Mesenchymal stem cell (in vitro differentiated cells and primary cell): ENCODE measurements at regions not wholly inside any gene's neighbourhood (a gene's known extent, or its start where the extent isn't known, plus 50 kb on each side); places are given as distances from the start of the nearest gene placed in this dataset.

Experiments
- DNase-seq: peaks from one replicate; pipeline ENCODE4 v3.0.0-alpha.2; 2013
- H2AFZ ChIP-seq: one replicate; pipeline ENCODE4 v1.6.1; 2013; ENCODE audit warnings: low read depth, mild to moderate bottlenecking, control low read depth, inconsistent platforms, low read length, moderate library complexity
- H2AK5ac ChIP-seq: 2 replicates; pipeline ENCODE4 v1.6.1; 2013; ENCODE audit warnings: low read length, moderate library complexity, mild to moderate bottlenecking, inconsistent platforms; ENCODE audit not compliant: severe bottlenecking
- H2BK120ac ChIP-seq: one replicate; pipeline ENCODE4 v1.6.1; 2013; ENCODE audit warnings: low read depth, mild to moderate bottlenecking, inconsistent platforms, low read length, moderate library complexity
- H2BK12ac ChIP-seq, 2 experiments: one replicate each; pipeline ENCODE4 v1.6.1; 2013; ENCODE audit warnings: inconsistent platforms in 2 of 2, low read length in 2 of 2, mild to moderate bottlenecking in 2 of 2, moderate library complexity in 2 of 2, control low read depth in 1 of 2
- H2BK15ac ChIP-seq: one replicate; pipeline ENCODE4 v1.6.1; 2013; ENCODE audit warnings: mild to moderate bottlenecking, low read depth, inconsistent platforms; ENCODE audit not compliant: poor library complexity, severe bottlenecking
- H2BK5ac ChIP-seq: 2 replicates; pipeline ENCODE4 v1.6.1; 2013; ENCODE audit warnings: low read depth, mild to moderate bottlenecking, low read length, control low read depth, inconsistent platforms; ENCODE audit not compliant: poor library complexity, severe bottlenecking
- H3K14ac ChIP-seq, 2 experiments: one replicate each; pipeline ENCODE4 v1.6.1; 2013; ENCODE audit warnings: inconsistent platforms in 2 of 2, low read length in 2 of 2, control low read depth in 1 of 2, mild to moderate bottlenecking in 1 of 2, moderate library complexity in 1 of 2
- H3K18ac ChIP-seq, 2 experiments: one replicate each; pipeline ENCODE4 v1.6.1; 2013; ENCODE audit warnings: inconsistent platforms in 2 of 2, low read length in 2 of 2, control low read depth in 1 of 2, low read depth in 1 of 2, mild to moderate bottlenecking in 1 of 2
- H3K23ac ChIP-seq, 2 experiments: one replicate each; pipeline ENCODE4 v1.6.1; 2013; ENCODE audit warnings: inconsistent platforms in 2 of 2, low read length in 2 of 2, mild to moderate bottlenecking in 2 of 2, moderate library complexity in 2 of 2, control low read depth in 1 of 2
- H3K27ac ChIP-seq: 2 replicates; pipeline ENCODE4 v1.5.1; 2013; ENCODE audit warnings: mild to moderate bottlenecking, moderate library complexity, low read length, control low read depth, inconsistent platforms; ENCODE audit not compliant: poor library complexity, severe bottlenecking
- H3K27me3 ChIP-seq, 2 experiments: 2 replicates each; pipeline versions ENCODE4 v1.6.1 to v1.7.0; 2013; ENCODE audit warnings: low read length in 2 of 2, mild to moderate bottlenecking in 2 of 2, moderate library complexity in 2 of 2, control low read depth in 1 of 2, inconsistent platforms in 1 of 2; ENCODE audit not compliant: control insufficient read depth in 1 of 2, insufficient read depth in 1 of 2
- H3K36me3 ChIP-seq, 2 experiments: 2 replicates each; pipeline versions ENCODE4 v1.6.1 to v1.7.0; 2013; ENCODE audit warnings: low read length in 2 of 2, control low read depth in 1 of 2, inconsistent platforms in 1 of 2, low read depth in 1 of 2, mild to moderate bottlenecking in 1 of 2; ENCODE audit not compliant: insufficient read depth in 2 of 2, control insufficient read depth in 1 of 2
- H3K4ac ChIP-seq, 2 experiments: one replicate each; pipeline ENCODE4 v1.6.1; 2013; ENCODE audit warnings: inconsistent platforms in 2 of 2, low read length in 2 of 2, mild to moderate bottlenecking in 2 of 2, moderate library complexity in 2 of 2, control low read depth in 1 of 2, low read depth in 1 of 2
- H3K4me1 ChIP-seq: 2 replicates; pipeline ENCODE4 v1.6.1; 2013; ENCODE audit warnings: low read depth, low read length, control low read depth; ENCODE audit not compliant: control insufficient read depth, insufficient read depth
- H3K4me2 ChIP-seq: 2 replicates; pipeline ENCODE4 v1.6.1; 2013; ENCODE audit warnings: low read length, mild to moderate bottlenecking, inconsistent platforms; ENCODE audit not compliant: poor library complexity, severe bottlenecking
- H3K4me3 ChIP-seq, 2 experiments: 2 replicates each; pipeline versions ENCODE4 v1.5.1 to v1.7.0; 2013; ENCODE audit warnings: low read length in 2 of 2, mild to moderate bottlenecking in 2 of 2, control low read depth in 1 of 2, low read depth in 1 of 2; ENCODE audit not compliant: insufficient read depth in 1 of 2
- H3K79me1 ChIP-seq: replicated peaks from 2 replicates; pipeline ENCODE4 v1.6.1; 2013; ENCODE audit warnings: mild to moderate bottlenecking, control low read depth, low read length, inconsistent platforms; ENCODE audit not compliant: poor library complexity, severe bottlenecking
- H3K9ac ChIP-seq: 2 replicates; pipeline ENCODE4 v1.7.0; 2013; ENCODE audit warnings: mild to moderate bottlenecking, low read length, moderate library complexity
- H3K9me3 ChIP-seq: 2 replicates; pipeline ENCODE4 v1.7.0; 2013; ENCODE audit warnings: mild to moderate bottlenecking, low read length; ENCODE audit not compliant: control insufficient read depth
- H4K8ac ChIP-seq: one replicate; pipeline ENCODE4 v1.6.1; 2013; ENCODE audit warnings: inconsistent platforms, mild to moderate bottlenecking, low read length, moderate library complexity
- H4K91ac ChIP-seq: one replicate; pipeline ENCODE4 v1.6.1; 2013; ENCODE audit warnings: mild to moderate bottlenecking, low read length, inconsistent platforms
- WGBS: methylation state at CpG from one replicate; pipeline ENCODE4 v1.1.7; 2013; ENCODE audit warnings: mixed read lengths; 5-methylcytosine and 5-hydroxymethylcytosine counted together

DNA sequence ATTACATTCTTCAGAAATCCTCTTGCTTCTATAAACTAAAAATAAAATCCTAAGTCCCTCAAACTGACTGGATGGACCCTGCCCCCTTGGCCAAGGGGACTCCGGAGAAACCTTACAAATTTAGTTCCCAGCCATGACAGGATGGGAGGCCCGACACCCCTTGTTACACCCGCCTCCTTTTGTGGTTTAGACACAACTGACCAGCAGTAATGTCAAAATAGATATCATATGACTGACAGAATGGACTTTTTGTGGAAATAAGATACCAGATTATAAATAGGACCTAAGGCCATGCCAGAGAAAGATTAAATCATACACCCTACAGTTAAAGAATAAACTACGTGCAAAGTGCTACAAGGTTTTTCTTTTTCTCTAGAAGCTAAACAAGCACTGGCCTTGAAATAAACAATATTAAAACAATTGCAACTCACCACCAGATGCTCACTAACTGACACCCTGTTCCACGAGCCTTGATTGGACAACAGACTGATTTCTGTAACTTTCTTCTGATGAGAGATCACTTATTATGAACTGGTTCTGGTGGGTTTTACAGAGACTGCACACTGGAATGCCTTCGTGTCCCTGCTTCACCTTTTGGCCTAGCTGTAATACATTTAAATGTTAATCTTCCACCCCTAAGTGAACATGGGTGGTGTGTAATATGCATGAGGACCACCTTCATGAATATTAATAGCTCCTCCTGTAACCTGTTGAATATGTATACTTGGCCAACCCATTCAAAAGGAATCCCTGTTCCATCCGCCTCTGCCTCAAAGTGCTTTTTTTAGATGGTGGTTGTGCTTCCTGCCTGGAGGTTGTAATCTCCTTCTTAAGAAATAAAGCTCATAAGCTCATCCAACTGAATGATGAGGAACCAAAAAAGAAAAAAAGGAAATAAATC lies 99.6 kb downstream of the ODF2L start:
- Histone ChIP-seq H2BK15ac (no peak overlapping the region), H3K4me3 (no peak overlapping the region), H3K9ac (no peak overlapping the region), H2BK120ac (no peak overlapping the region), H2AFZ (no peak overlapping the region), H3K14ac (no peak overlapping the region), H3K79me1 (no peaks in the 10 kb centered on the region), H3K36me3 (no peaks in the 10 kb centered on the region), H3K4me1 (no peaks in the 10 kb centered on the region), H3K23ac (no peak overlapping the region), H3K4ac (no peak overlapping the region), H3K27ac (no peak overlapping the region), H3K4me2 (no peak overlapping the region), H3K9me3 (peaks cover 5% of the 10 kb centered on the region), H3K27me3 (no peaks in the 10 kb centered on the region), H2AK5ac (no peak overlapping the region), H4K91ac (no peak overlapping the region), H4K8ac (no peak overlapping the region), H2BK12ac (no peak overlapping the region), H3K18ac (no peak overlapping the region), H2BK5ac (no peak overlapping the region)
- DNase-seq = no peak
- WGBS = 77% methylated on average over 4 of the region's 7 CpGs

- Histone ChIP-seq H3K79me1 (no peaks in the 10 kb centered on the region), H3K27ac (no peak overlapping the region), H3K14ac (no peak overlapping the region), H2BK120ac (no peak overlapping the region), H2AK5ac (no peak overlapping the region), H2BK5ac (no peak overlapping the region), H3K4ac (no peak overlapping the region), H2AFZ (no peak overlapping the region), H3K18ac (no peak overlapping the region), H3K9ac (no peak overlapping the region), H4K91ac (no peak overlapping the region), H3K36me3 (no peaks in the 10 kb centered on the region), H2BK12ac (no peak overlapping the region), H3K4me3 (no peak overlapping the region), H3K4me1 (no peaks in the 10 kb centered on the region), H3K4me2 (no peak overlapping the region), H3K23ac (no peak overlapping the region), H3K9me3 (no peaks in the 10 kb centered on the region), H2BK15ac (no peak overlapping the region), H3K27me3 (no peaks in the 10 kb centered on the region), H4K8ac (no peak overlapping the region)
- DNase-seq = no peak
- WGBS = 86% methylated on average over 1 of the region's 1 CpG
These were observed 106.4 kb downstream of the ODF2L start for GRCh38 chr1:86289746-86290145.

DNA sequence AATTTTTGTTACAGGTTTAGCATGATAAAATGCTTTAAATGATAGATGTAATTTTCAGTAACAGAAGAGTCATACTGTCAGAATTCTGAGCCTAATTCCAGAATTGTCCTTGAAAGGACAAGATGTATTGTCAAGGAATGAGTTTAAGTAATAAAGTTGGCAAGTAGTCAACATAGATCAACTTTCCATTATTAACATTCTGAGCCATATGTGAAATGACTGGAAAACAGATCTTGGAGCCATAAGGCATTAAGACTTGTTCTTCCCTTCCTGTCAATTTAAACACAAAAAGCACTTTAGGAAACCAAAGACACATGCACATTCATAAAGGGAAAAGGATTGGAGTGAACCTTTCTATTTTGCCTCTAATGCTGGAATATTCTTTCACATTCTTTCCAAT lies 107.0 kb downstream of the ODF2L start:
- Histone ChIP-seq H3K27me3 (no peaks in the 10 kb centered on the region), H2AK5ac (no peak overlapping the region), H3K4me3 (no peak overlapping the region), H4K8ac (no peak overlapping the region), H3K36me3 (no peaks in the 10 kb centered on the region), H3K79me1 (no peaks in the 10 kb centered on the region), H2AFZ (no peak overlapping the region), H3K18ac (no peak overlapping the region), H3K27ac (no peak overlapping the region), H4K91ac (no peak overlapping the region), H3K4me1 (no peaks in the 10 kb centered on the region), H3K9me3 (no peaks in the 10 kb centered on the region), H2BK120ac (no peak overlapping the region), H3K4ac (no peak overlapping the region), H2BK5ac (no peak overlapping the region), H2BK15ac (no peak overlapping the region), H3K9ac (no peak overlapping the region), H3K14ac (no peak overlapping the region), H3K4me2 (no peak overlapping the region), H3K23ac (no peak overlapping the region), H2BK12ac (no peak overlapping the region)
- no peak for DNase-seq

DNA sequence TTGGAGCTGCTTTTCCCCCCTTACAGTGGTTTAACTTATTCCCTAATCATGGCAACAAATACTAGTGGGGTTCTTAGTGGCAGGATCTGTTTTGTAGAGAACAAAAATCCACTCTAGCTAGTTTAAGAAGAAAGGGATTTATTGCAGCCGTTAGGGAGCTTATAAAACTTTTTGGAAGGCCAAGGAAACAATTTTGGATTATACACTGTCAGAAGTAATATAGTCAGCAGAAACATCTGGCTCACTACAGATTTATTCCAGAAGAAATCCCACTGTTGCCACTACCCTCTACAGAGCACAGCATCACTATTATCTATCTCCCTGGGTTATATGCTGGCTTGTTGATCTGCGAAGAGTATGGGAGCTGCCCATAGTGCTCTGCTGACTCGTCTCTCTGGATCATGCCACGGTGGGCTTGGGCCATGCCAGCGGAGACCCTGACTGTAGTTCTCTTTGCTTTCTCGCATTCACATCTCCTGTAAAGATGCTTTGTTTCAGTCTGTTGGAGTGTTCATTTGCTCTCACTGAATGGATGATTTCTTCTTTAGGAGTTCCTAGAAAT lies 107.5 kb downstream of the ODF2L start:
- Histone ChIP-seq H3K18ac (no peak overlapping the region), H3K4ac (no peak overlapping the region), H4K8ac (no peak overlapping the region), H3K4me1 (no peaks in the 10 kb centered on the region), H3K36me3 (no peaks in the 10 kb centered on the region), H3K27ac (no peak overlapping the region), H2BK5ac (no peak overlapping the region), H2BK12ac (no peak overlapping the region), H2BK15ac (no peak overlapping the region), H3K4me3 (no peak overlapping the region), H3K4me2 (no peak overlapping the region), H3K9ac (no peak overlapping the region), H4K91ac (no peak overlapping the region), H2BK120ac (no peak overlapping the region), H2AFZ (no peak overlapping the region), H3K79me1 (no peaks in the 10 kb centered on the region), H3K27me3 (no peaks in the 10 kb centered on the region), H3K9me3 (no peaks in the 10 kb centered on the region), H2AK5ac (no peak overlapping the region), H3K14ac (no peak overlapping the region), H3K23ac (no peak overlapping the region)
- 85% methylated on average over 6 of the region's 6 CpGs for WGBS
- no peak for DNase-seq
